ENCODE measurements at regions not wholly inside any gene's neighbourhood (a gene's known extent, or its start where the extent isn't known, plus 50 kb on each side); places are given as distances from the start of the nearest gene placed in this dataset.
"Not testable (repeated sequence)": the region's sequence is repeated elsewhere in the genome, so short reads cannot be mapped to it uniquely, and the experiment has no call there.

DNA sequence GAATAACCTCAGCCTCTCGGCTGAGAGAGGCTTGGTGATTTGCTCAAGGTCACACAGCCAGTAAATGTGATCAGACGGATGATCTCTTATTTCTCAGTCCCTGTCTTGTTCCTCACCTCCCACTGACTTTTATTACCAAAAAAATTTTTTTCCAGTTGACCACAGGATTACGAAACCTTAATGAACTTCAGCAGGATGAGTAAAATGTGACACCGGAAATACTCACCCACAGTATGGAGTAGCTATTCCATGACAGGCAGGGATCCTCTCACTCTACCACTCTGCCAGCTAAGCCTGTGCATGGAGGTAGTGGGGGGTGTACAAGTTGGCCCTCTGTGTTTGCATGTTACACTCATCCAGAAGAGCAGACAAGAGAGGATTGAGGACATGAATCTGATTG lies 916.4 kb downstream of the UQCRFS1 start:
- no peaks in the 10 kb centered on the region for H3K36me3 ChIP-seq (ENCODE audit: insufficient read depth, low read length)
- H3K4me1 ChIP-seq (ENCODE audit: insufficient read depth, low read length, poor library complexity, severe bottlenecking): no peaks in the 10 kb centered on the region
- no peak overlapping the region for H3K4me2 ChIP-seq (ENCODE audit: low read depth, low read length, poor library complexity, severe bottlenecking)
- no peak overlapping the region for H2AFZ ChIP-seq (ENCODE audit: low read length)
- H3F3A ChIP-seq (ENCODE audit: low read depth): no peaks in the 10 kb centered on the region
- H3K9me2 ChIP-seq (replicated peaks; ENCODE audit: low read depth, low read length): no peaks in the 10 kb centered on the region
- no peak overlapping the region for H3K4me3 ChIP-seq (ENCODE audit: low read length, poor library complexity, severe bottlenecking)
- peaks cover 7% of the 10 kb centered on the region; the same call in 1 of the 2 replicates for H3K9me3 ChIP-seq (ENCODE audit: insufficient read depth, low read depth, low read length)
- H3K27me3 ChIP-seq (ENCODE audit: insufficient read depth, low read length, poor library complexity, severe bottlenecking): no peaks in the 10 kb centered on the region
- no peaks in the 10 kb centered on the region for H3K79me2 ChIP-seq (ENCODE audit: insufficient read depth, low read length)
- no peaks in the 10 kb centered on the region for H4K20me1 ChIP-seq (ENCODE audit: insufficient read depth, low read length, poor library complexity, severe bottlenecking)
- H3K9ac ChIP-seq (ENCODE audit: low read depth, low read length, poor library complexity, severe bottlenecking): no peak overlapping the region
- TF ChIP-seq, protein P1, sequence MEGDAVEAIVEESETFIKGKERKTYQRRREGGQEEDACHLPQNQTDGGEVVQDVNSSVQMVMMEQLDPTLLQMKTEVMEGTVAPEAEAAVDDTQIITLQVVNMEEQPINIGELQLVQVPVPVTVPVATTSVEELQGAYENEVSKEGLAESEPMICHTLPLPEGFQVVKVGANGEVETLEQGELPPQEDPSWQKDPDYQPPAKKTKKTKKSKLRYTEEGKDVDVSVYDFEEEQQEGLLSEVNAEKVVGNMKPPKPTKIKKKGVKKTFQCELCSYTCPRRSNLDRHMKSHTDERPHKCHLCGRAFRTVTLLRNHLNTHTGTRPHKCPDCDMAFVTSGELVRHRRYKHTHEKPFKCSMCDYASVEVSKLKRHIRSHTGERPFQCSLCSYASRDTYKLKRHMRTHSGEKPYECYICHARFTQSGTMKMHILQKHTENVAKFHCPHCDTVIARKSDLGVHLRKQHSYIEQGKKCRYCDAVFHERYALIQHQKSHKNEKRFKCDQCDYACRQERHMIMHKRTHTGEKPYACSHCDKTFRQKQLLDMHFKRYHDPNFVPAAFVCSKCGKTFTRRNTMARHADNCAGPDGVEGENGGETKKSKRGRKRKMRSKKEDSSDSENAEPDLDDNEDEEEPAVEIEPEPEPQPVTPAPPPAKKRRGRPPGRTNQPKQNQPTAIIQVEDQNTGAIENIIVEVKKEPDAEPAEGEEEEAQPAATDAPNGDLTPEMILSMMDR (conservative IDR thresholded peaks at IDR 0.05; ENCODE audit: low read length): no peak
- TF ChIP-seq EZH2phosphoT487 (IDR thresholded peaks at IDR 0.05; ENCODE audit: borderline replicate concordance): no peak

DNA sequence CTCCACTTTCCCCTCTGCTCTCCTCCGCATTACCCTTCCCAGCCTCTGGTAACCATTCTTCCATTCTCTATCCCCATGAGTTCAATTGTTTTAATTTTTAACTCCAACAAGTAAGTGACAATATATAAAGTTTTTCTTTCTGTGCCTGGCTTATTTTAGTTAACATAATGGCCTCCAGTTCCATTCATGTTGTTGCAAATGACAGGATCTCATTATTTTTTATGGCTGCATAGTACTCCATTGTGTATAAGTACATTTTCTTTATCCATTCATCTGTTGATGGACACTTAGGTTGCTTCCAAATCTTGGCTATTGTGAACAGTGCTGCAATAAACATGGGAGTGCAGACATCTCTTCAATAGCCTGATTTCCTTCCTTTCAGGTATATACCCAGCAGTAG lies 918.0 kb downstream of the UQCRFS1 start:
- not testable (repeated sequence) for H3K36me3 ChIP-seq (ENCODE audit: insufficient read depth, low read length); H3K79me2 ChIP-seq (ENCODE audit: insufficient read depth, low read length); H2AFZ ChIP-seq (ENCODE audit: low read length); H3K4me1 ChIP-seq (ENCODE audit: insufficient read depth, low read length, poor library complexity, severe bottlenecking); H3K27me3 ChIP-seq (ENCODE audit: insufficient read depth, low read length, poor library complexity, severe bottlenecking); H3F3A ChIP-seq (ENCODE audit: low read depth); H3K4me2 ChIP-seq (ENCODE audit: low read depth, low read length, poor library complexity, severe bottlenecking); H3K9ac ChIP-seq (ENCODE audit: low read depth, low read length, poor library complexity, severe bottlenecking); H3K9me3 ChIP-seq (ENCODE audit: insufficient read depth, low read depth, low read length); H4K20me1 ChIP-seq (ENCODE audit: insufficient read depth, low read length, poor library complexity, severe bottlenecking); H3K9me2 ChIP-seq (replicated peaks; ENCODE audit: low read depth, low read length); H3K4me3 ChIP-seq (ENCODE audit: low read length, poor library complexity, severe bottlenecking)

DNA sequence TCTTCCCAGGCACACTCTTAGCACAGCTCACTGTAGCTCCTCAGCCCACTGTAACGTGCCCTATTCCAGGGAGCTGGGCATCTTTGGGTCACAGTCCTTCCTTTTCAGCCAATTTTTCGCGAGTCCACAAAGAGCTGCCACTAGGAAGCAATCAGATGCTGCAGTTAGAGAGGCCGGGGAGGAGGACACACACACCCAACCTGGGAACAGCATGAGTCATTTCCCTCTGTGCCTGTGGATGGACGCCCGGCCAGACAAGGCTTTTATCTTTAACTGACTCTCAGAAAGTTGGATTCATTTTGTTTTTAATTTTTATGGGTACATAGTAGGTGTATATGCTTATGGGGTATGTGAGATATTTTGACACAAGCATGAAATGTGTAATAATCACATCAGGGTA lies 918.6 kb downstream of the UQCRFS1 start:
- Histone ChIP-seq H3K9me3 (ENCODE audit: insufficient read depth, low read depth, low read length) (peaks cover 2% of the 10 kb centered on the region; the same call in 1 of the 2 replicates), H3K4me3 (ENCODE audit: low read length, poor library complexity, severe bottlenecking) (no peak overlapping the region), H3K9me2 (replicated peaks; ENCODE audit: low read depth, low read length) (no peaks in the 10 kb centered on the region), H3K36me3 (ENCODE audit: insufficient read depth, low read length) (no peaks in the 10 kb centered on the region), H3K27me3 (ENCODE audit: insufficient read depth, low read length, poor library complexity, severe bottlenecking) (no peaks in the 10 kb centered on the region), H3F3A (ENCODE audit: low read depth) (no peaks in the 10 kb centered on the region), H3K9ac (ENCODE audit: low read depth, low read length, poor library complexity, severe bottlenecking) (no peak overlapping the region), H4K20me1 (ENCODE audit: insufficient read depth, low read length, poor library complexity, severe bottlenecking) (no peaks in the 10 kb centered on the region), H2AFZ (ENCODE audit: low read length) (no peak overlapping the region), H3K4me2 (ENCODE audit: low read depth, low read length, poor library complexity, severe bottlenecking) (no peak overlapping the region), H3K4me1 (ENCODE audit: insufficient read depth, low read length, poor library complexity, severe bottlenecking) (no peaks in the 10 kb centered on the region), H3K79me2 (ENCODE audit: insufficient read depth, low read length) (no peaks in the 10 kb centered on the region)
- TF ChIP-seq EZH2phosphoT487 (IDR thresholded peaks at IDR 0.05; ENCODE audit: borderline replicate concordance): no peak
- TF ChIP-seq, protein P1 (conservative IDR thresholded peaks at IDR 0.05; ENCODE audit: low read length): no peak

DNA sequence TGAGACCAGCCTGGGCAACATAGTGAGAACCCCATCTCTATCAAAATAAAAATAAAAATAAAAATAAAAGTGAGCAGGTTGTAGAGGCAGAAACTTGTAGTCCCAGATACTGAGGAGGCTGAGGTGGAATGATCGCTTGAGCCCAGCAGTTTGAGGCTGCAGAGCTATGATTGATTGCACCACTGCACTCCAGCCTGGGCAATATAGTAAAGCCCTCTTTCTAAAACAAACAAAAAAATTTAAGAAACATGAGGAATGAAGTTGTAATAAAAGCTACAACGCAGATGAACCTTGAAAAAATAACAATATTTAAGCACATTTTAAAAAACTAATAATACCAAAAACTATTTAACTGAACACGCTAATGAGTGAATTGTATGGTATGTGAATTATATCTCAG lies 919.3 kb downstream of the UQCRFS1 start:
- Histone ChIP-seq H4K20me1 (ENCODE audit: insufficient read depth, low read length, poor library complexity, severe bottlenecking) (no peaks in the 10 kb centered on the region), H3K4me3 (ENCODE audit: low read length, poor library complexity, severe bottlenecking) (no peak overlapping the region), H3K9me2 (replicated peaks; ENCODE audit: low read depth, low read length) (no peaks in the 10 kb centered on the region), H3K9ac (ENCODE audit: low read depth, low read length, poor library complexity, severe bottlenecking) (no peak overlapping the region), H3K79me2 (ENCODE audit: insufficient read depth, low read length) (no peaks in the 10 kb centered on the region), H3K27me3 (ENCODE audit: insufficient read depth, low read length, poor library complexity, severe bottlenecking) (no peaks in the 10 kb centered on the region), H3K4me2 (ENCODE audit: low read depth, low read length, poor library complexity, severe bottlenecking) (no peak overlapping the region), H3F3A (ENCODE audit: low read depth) (no peaks in the 10 kb centered on the region), H3K9me3 (ENCODE audit: insufficient read depth, low read depth, low read length) (peaks cover 2% of the 10 kb centered on the region; the same call in 1 of the 2 replicates), H3K36me3 (ENCODE audit: insufficient read depth, low read length) (no peaks in the 10 kb centered on the region), H2AFZ (ENCODE audit: low read length) (no peak overlapping the region), H3K4me1 (ENCODE audit: insufficient read depth, low read length, poor library complexity, severe bottlenecking) (no peaks in the 10 kb centered on the region)
- TF ChIP-seq EZH2phosphoT487 (IDR thresholded peaks at IDR 0.05; ENCODE audit: borderline replicate concordance): no peak

Measured in Loucy (cell line).